ENCODE measurements at regions not wholly inside any gene's neighbourhood (a gene's known extent, or its start where the extent isn't known, plus 50 kb on each side); places are given as distances from the start of the nearest gene placed in this dataset.

DNA sequence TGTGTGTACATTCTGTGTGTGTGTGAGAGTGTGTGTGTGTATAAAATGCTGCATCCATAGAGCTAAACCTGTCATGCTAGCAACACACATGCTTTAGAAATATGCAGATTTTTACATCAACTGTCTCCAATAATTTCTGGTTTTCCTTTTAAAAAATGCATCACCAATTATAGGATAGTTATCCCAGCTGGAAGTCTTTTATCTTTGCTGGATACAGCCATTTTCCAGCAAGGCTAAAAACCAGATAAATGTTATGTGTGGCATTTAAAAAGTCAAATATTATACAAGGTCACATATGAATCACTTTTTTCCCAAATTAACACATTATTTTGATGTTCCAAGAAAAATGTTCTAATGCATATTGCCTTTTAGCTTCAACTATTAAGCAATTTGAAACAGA lies 202.0 kb upstream of the IPO5 start:
- no TSS peak for BruUV-seq (replicated peaks)

More for the DNA sequence above, 202.0 kb upstream of the IPO5 start:
- in situ Hi-C loops (cut with HindIII; ENCODE audit: extremely low pct_ligation_motif_present, low pct_unique_long_range_greater_than_20kb): no loop called here
- TF ChIP-seq TAF15 (IDR thresholded peaks at IDR 0.05; ENCODE audit: low read depth, low read length, poor library complexity, severe bottlenecking) (no peak), KAT7 (CRISPR knock-in tag; IDR thresholded peaks at IDR 0.05; ENCODE audit: borderline replicate concordance) (no peak), TEAD2 (CRISPR knock-in tag; IDR thresholded peaks at IDR 0.05) (no peak), PHF21A (CRISPR knock-in tag; IDR thresholded peaks at IDR 0.05) (no peak), SSRP1 (CRISPR knock-in tag; IDR thresholded peaks at IDR 0.05) (no peak), HMG20B (CRISPR knock-in tag; conservative IDR thresholded peaks at IDR 0.05) (no peak), RELA (CRISPR knock-in tag; IDR thresholded peaks at IDR 0.05) (no peak), CENPX (CRISPR knock-in tag; IDR thresholded peaks at IDR 0.05) (no peak), IKZF4 (CRISPR knock-in tag; IDR thresholded peaks at IDR 0.05; ENCODE audit: borderline replicate concordance, low read depth, not compliant biosample characterization) (no peak), JUNB (CRISPR knock-in tag; IDR thresholded peaks at IDR 0.05; ENCODE audit: borderline replicate concordance) (no peak), AKAP8 (CRISPR knock-in tag; IDR thresholded peaks at IDR 0.05) (no peak), SCMH1 (CRISPR knock-in tag; IDR thresholded peaks at IDR 0.05; ENCODE audit: borderline replicate concordance) (no peak)
- TF ChIP-seq, protein P1, sequence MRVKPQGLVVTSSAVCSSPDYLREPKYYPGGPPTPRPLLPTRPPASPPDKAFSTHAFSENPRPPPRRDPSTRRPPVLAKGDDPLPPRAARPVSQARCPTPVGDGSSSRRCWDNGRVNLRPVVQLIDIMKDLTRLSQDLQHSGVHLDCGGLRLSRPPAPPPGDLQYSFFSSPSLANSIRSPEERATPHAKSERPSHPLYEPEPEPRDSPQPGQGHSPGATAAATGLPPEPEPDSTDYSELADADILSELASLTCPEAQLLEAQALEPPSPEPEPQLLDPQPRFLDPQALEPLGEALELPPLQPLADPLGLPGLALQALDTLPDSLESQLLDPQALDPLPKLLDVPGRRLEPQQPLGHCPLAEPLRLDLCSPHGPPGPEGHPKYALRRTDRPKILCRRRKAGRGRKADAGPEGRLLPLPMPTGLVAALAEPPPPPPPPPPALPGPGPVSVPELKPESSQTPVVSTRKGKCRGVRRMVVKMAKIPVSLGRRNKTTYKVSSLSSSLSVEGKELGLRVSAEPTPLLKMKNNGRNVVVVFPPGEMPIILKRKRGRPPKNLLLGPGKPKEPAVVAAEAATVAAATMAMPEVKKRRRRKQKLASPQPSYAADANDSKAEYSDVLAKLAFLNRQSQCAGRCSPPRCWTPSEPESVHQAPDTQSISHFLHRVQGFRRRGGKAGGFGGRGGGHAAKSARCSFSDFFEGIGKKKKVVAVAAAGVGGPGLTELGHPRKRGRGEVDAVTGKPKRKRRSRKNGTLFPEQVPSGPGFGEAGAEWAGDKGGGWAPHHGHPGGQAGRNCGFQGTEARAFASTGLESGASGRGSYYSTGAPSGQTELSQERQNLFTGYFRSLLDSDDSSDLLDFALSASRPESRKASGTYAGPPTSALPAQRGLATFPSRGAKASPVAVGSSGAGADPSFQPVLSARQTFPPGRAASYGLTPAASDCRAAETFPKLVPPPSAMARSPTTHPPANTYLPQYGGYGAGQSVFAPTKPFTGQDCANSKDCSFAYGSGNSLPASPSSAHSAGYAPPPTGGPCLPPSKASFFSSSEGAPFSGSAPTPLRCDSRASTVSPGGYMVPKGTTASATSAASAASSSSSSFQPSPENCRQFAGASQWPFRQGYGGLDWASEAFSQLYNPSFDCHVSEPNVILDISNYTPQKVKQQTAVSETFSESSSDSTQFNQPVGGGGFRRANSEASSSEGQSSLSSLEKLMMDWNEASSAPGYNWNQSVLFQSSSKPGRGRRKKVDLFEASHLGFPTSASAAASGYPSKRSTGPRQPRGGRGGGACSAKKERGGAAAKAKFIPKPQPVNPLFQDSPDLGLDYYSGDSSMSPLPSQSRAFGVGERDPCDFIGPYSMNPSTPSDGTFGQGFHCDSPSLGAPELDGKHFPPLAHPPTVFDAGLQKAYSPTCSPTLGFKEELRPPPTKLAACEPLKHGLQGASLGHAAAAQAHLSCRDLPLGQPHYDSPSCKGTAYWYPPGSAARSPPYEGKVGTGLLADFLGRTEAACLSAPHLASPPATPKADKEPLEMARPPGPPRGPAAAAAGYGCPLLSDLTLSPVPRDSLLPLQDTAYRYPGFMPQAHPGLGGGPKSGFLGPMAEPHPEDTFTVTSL (CRISPR knock-in tag; IDR thresholded peaks at IDR 0.05; ENCODE audit: borderline replicate concordance): no peak
- TF ChIP-seq, protein P2, sequence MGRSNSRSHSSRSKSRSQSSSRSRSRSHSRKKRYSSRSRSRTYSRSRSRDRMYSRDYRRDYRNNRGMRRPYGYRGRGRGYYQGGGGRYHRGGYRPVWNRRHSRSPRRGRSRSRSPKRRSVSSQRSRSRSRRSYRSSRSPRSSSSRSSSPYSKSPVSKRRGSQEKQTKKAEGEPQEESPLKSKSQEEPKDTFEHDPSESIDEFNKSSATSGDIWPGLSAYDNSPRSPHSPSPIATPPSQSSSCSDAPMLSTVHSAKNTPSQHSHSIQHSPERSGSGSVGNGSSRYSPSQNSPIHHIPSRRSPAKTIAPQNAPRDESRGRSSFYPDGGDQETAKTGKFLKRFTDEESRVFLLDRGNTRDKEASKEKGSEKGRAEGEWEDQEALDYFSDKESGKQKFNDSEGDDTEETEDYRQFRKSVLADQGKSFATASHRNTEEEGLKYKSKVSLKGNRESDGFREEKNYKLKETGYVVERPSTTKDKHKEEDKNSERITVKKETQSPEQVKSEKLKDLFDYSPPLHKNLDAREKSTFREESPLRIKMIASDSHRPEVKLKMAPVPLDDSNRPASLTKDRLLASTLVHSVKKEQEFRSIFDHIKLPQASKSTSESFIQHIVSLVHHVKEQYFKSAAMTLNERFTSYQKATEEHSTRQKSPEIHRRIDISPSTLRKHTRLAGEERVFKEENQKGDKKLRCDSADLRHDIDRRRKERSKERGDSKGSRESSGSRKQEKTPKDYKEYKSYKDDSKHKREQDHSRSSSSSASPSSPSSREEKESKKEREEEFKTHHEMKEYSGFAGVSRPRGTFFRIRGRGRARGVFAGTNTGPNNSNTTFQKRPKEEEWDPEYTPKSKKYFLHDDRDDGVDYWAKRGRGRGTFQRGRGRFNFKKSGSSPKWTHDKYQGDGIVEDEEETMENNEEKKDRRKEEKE (IDR thresholded peaks at IDR 0.05): no peak
- H3K79me2 ChIP-seq (ENCODE audit: insufficient read depth, low read length): no peaks in the 10 kb centered on the region
- H3K27me3 ChIP-seq (ENCODE audit: control insufficient read depth in 1 of 2, insufficient read depth in 2 of 2, low read length in 2 of 2): no peaks in the 10 kb centered on the region; a peak in 1 of 5 replicates
- H3K36me3 ChIP-seq (replicated peaks in 1 of 2; ENCODE audit: control insufficient read depth in 1 of 2, insufficient read depth in 2 of 2, low read length in 2 of 2): no peaks in the 10 kb centered on the region
- no peak overlapping the region for H3K9ac ChIP-seq (ENCODE audit: insufficient read depth, low read depth, low read length)
- H3K27ac ChIP-seq (ENCODE audit: extremely low read length, insufficient read depth, low read length): no peak overlapping the region
- ChIA-PET POLR2A (no interaction called here), CTCF (ENCODE audit: low intra/inter-chr PET ratio, low total read pairs) (no interaction called here)
- H4K20me1 ChIP-seq (ENCODE audit: insufficient read depth, low read length): no peaks in the 10 kb centered on the region
- ATAC-seq (no peak), FAIRE-seq (no peak), DNase-seq (ENCODE audit: low spot score) (no peak)
- intact Hi-C loops (cut with micrococcal nuclease; ENCODE audit: unreplicated experiment): loop anchor here (2.0 kb wide), 1 partner anchor 77 kb away; no protein-coding TSS in a partner anchor
- no peak overlapping the region for H3K4me3 ChIP-seq (replicated peaks in 1 of 3; ENCODE audit: insufficient read depth in 1 of 3, low read depth in 2 of 3, low read length in 3 of 3)
- no peaks in the 10 kb centered on the region for H3K4me1 ChIP-seq (ENCODE audit: insufficient read depth, low read length)
- H3K4me2 ChIP-seq (ENCODE audit: low read depth, low read length): no peak overlapping the region
- H3K9me3 ChIP-seq (ENCODE audit: low read length): no peaks in the 10 kb centered on the region
- no peak overlapping the region for H2AFZ ChIP-seq (ENCODE audit: low read length)
